GM10847 (cell line): ENCODE measurements at regions not wholly inside any gene's neighbourhood (a gene's known extent, or its start where the extent isn't known, plus 50 kb on each side); places are given as distances from the start of the nearest gene placed in this dataset.

ENCODE experiments used
- POLR2A ChIP-seq: IDR thresholded peaks from 2 replicates; pipeline ENCODE4 v1.6.1; 2011; ENCODE audit not compliant: insufficient read length; ENCODE audit errors: extremely low read depth

GRCh38 chr3:194837457-194838127 lies 151.9 kb downstream of the FAM43A start:
- TF ChIP-seq POLR2A: no peak

DNA sequence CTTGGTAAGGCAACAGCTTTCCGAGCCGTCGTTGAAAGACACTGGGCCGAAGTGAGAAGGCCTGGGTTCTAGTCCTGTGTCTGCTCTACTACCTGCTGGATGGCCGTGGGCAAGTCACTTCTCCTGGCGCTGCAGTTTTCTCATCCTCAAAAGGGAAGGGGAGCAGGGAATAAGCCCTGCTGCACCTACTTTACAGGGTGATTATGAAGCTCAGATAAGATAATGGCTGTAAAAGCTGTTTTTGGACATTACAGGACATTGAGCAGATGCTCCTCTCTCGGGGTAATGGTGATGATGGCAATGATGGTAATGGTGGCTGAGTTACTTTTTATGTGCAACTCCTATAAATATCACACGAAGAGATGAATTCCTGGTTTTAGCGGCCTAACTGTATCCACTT lies 152.6 kb downstream of the FAM43A start:
- no peak for TF ChIP-seq POLR2A

DNA sequence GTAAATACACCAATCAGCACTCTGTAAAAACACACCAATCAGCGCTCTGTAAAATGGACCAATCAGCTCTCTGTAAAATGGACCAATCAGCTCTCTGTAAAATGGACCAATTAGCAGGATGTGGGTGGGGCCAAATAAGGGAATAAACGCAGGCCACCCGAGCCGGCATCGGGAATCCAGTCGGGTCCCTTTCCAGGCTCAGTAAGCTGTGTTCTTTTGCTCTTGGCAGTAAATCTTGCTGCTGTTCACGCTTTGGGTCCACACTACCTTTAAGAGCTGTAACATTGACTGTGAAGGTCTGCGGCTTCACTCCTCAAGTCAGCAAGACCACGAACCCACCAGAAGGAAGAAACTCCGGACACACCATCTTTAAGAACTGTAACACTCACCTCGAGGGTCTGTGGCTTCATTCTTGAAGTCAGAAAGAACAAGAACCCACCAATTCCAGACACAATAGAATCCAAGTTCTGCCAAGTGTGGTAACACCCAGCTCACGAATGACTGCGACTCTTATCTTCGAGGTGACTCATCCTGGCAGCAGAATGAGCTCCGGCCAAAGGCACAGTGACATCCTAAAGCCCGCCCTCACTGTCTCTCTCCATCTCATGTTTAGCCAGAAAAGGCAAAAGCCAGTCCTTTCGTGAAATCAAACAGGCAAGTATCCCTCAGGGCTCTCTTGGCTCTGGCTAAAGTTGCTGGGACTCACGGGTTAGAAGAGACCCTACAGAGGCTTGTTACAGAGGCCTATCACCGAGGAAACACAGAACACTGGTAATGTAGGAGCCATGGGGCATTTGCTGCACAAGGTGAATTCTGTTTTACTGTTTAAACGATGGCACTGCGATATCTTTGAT lies 155.2 kb downstream of the FAM43A start:
- no peak for TF ChIP-seq POLR2A

DNA sequence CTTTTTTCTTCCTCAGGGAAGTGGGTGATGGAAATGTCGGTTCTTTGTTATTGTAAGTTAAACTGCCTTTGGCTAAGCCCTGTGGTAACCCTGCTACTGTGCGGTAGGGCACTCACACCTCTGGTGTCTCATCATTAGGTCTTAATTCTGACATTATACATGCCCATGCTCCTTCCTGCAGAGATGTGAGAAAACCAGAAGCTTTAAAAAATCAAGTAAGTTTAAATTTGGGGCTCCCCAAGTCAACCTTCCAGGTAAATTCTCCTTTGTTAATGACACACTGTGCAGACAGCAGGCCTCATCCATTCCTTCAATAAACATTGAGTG lies 155.8 kb downstream of the FAM43A start:
- TF ChIP-seq POLR2A: no peak

GRCh38 chr3:194843556-194843955 lies 157.9 kb downstream of the FAM43A start:
- no peak for TF ChIP-seq POLR2A

GRCh38 chr3:194844046-194844445 lies 158.4 kb downstream of the FAM43A start:
- no peak for TF ChIP-seq POLR2A

- TF ChIP-seq POLR2A: no peak
These were observed 163.6 kb downstream of the FAM43A start for GRCh38 chr3:194849166-194849875.

DNA sequence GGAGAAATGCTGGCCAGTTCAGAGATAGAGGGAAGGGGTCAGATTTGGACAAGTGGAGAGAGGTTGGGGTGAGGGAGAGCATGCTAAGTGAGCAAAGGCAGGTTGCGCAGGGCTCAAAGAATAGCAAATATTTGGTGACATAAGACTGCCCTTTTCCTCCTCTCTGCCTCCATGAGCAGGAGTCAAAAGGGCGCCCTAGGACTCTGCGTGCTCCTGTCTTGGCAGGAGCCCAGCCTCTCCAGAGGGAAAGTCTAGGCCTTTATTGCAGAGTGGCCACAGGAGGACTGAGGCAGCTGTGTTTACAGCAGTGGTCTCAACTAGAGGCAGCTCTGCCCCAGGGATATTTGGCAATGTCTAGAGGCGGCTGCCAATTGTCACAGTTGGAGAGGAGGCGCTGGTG lies 165.6 kb downstream of the FAM43A start:
- TF ChIP-seq POLR2A: no peak

DNA sequence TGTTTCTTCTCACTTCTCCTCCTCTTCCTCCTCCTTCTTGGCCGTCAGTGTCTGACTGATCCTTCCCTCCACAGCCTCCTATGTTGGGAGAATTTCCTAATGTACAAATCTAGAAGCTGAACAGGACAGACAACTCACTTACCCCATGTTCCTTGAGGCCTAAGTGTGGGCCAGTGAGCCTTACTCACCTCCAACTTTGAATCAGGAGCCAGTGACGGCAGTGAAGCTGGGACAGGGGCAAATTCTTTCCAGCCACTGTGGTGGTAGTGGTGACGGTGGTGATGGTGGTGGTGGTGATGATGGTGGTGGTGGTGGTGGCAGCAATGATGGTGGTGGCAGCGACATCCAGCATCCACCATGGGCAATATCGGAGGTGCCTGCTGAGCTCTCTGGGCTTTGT lies 166.3 kb downstream of the FAM43A start:
- TF ChIP-seq POLR2A: no peak

GRCh38 chr3:194852345-194852744 lies 166.7 kb downstream of the FAM43A start:
- no peak for TF ChIP-seq POLR2A

GRCh38 chr3:194852831-194853508 lies 167.3 kb downstream of the FAM43A start:
- TF ChIP-seq POLR2A: no peak

- TF ChIP-seq POLR2A: no peak
These were observed 168.5 kb downstream of the FAM43A start for GRCh38 chr3:194854206-194854605.

DNA sequence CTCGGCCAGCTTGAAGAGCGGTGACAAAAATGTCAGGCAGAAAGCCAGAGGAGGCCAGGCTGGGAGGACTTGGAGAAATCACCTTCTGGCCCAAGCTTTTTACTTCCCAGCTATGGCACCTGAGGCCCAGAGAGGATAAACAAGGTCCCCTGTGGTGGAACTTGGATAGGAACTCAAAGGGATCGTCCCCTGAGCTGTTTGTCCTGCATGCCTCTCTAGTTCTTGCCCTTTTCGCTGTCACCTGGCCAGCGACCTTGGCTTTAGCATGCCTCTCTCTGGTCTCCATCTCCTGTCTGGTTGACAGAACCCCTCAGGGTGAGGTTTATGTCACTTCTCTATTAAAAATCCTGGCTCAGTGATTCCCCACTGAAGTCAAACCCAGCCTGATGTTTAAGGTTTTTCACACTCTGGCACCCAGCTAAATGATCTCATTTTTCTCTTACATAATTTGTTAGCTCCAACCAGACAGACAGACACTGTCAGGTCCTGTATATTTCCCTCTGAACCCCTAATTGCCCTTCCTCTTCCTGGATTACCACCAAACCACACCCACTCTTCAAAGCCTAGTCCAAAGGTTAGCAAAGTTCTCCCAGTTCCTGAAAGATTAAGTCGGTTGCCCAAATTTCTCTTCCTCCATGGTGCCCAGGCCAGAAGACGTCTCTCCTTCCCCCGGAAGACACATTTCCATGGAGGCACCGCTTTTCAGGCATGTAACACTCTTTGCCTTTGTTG lies 169.1 kb downstream of the FAM43A start:
- no peak for TF ChIP-seq POLR2A

- no peak for TF ChIP-seq POLR2A
These were observed 170.6 kb downstream of the FAM43A start for GRCh38 chr3:194856296-194856695.
